NCI-H2081 treated with DMSO at 0.1 percent for 48 hours (cell line): ENCODE measurements at regions not wholly inside any gene's neighbourhood (a gene's known extent, or its start where the extent isn't known, plus 50 kb on each side); places are given as distances from the start of the nearest gene placed in this dataset.
"Not testable (repeated sequence)": the region's sequence is repeated elsewhere in the genome, so short reads cannot be mapped to it uniquely, and the experiment has no call there.

Experiments
- DNase-seq: peaks from one replicate; lab custom pipeline; 2025; lab: John Stamatoyannopoulos, UW

GRCh38 chr4:151522866-151523519, 114.0 kb downstream of the FHIP1A start:
- DNase-seq = no peak

GRCh38 chr4:151524610-151525009, 115.6 kb downstream of the FHIP1A start:
- no peak for DNase-seq

GRCh38 chr4:151526489-151526888, 117.5 kb downstream of the FHIP1A start:
- not testable (repeated sequence) for DNase-seq

GRCh38 chr4:151527699-151528098, 118.7 kb downstream of the FHIP1A start:
- DNase-seq = no peak

- DNase-seq = no peak
Measured at GRCh38 chr4:151529187-151529586, 120.2 kb downstream of the FHIP1A start.

- DNase-seq = no peak
Measured at GRCh38 chr4:151530230-151530629, 121.3 kb downstream of the FHIP1A start.

GRCh38 chr4:151530783-151531182, 121.8 kb downstream of the FHIP1A start:
- no peak for DNase-seq

GRCh38 chr4:151532001-151532708, 123.2 kb downstream of the FHIP1A start:
- DNase-seq = no peak

GRCh38 chr4:151534195-151534594, 125.2 kb downstream of the FHIP1A start:
- DNase-seq = no peak

- DNase-seq = no peak
Measured at GRCh38 chr4:151535366-151535765, 126.4 kb downstream of the FHIP1A start.

GRCh38 chr4:151537687-151538086, 128.7 kb downstream of the FHIP1A start:
- DNase-seq = no peak

GRCh38 chr4:151538963-151539362, 130.0 kb downstream of the FHIP1A start:
- no peak for DNase-seq

- DNase-seq = no peak
Measured at GRCh38 chr4:151540728-151541388, 131.9 kb downstream of the FHIP1A start.

- DNase-seq = peak; percentile 66
Measured at GRCh38 chr4:151541389-151542071, 132.6 kb downstream of the FHIP1A start.

GRCh38 chr4:151548708-151549107, 139.7 kb downstream of the FHIP1A start:
- DNase-seq = no peak

GRCh38 chr4:151549378-151549777, 140.4 kb downstream of the FHIP1A start:
- DNase-seq = not testable (repeated sequence)

- no peak for DNase-seq
Measured at GRCh38 chr4:151553874-151554273, 144.9 kb downstream of the FHIP1A start.

- DNase-seq = no peak
Measured at GRCh38 chr4:151555151-151555945, 146.4 kb downstream of the FHIP1A start.

GRCh38 chr4:151558496-151559113, 149.6 kb downstream of the FHIP1A start:
- DNase-seq = no peak

GRCh38 chr4:151559595-151559994, 150.6 kb downstream of the FHIP1A start:
- no peak for DNase-seq

GRCh38 chr4:151561551-151562256, 152.7 kb downstream of the FHIP1A start:
- DNase-seq = no peak
